GM12878 (cell line): ENCODE measurements at regions not wholly inside any gene's neighbourhood (a gene's known extent, or its start where the extent isn't known, plus 50 kb on each side); places are given as distances from the start of the nearest gene placed in this dataset.

Source experiments
- EP300 ChIP-seq, 2 experiments: fragments of 150-350 bp in 1 of 2; IDR thresholded peaks; 2 replicates each; pipeline ENCODE4 v1.6.1; 2011 to 2012; ENCODE audit warnings: low read depth in 2 of 2, low read length in 2 of 2, borderline replicate concordance in 1 of 2, improper control_type of control experiment in 1 of 2, inconsistent platforms in 1 of 2; ENCODE audit not compliant: control insufficient read depth in 1 of 2
- NR2C2 ChIP-seq: IDR thresholded peaks from 2 replicates; pipeline ENCODE4 v1.6.1; 2011; ENCODE audit warnings: borderline replicate concordance, low read depth; ENCODE audit not compliant: control insufficient read depth, insufficient read length
- POLR2A ChIP-seq: IDR thresholded peaks from 2 replicates; pipeline ENCODE4 v1.6.1; 2011; ENCODE audit warnings: low read depth, mild to moderate bottlenecking, low read length
- REST ChIP-seq: IDR thresholded peaks from 2 replicates; pipeline ENCODE4 v1.6.1; 2012; ENCODE audit warnings: mild to moderate bottlenecking, low read depth, low read length

- no peak for TF ChIP-seq NR2C2
- TF ChIP-seq EP300 (IDR thresholded peaks at IDR 0.05; ENCODE audit: borderline replicate concordance in 1 of 2, control insufficient read depth in 1 of 2, low read depth in 2 of 2, low read length in 2 of 2), result no peak
- TF ChIP-seq REST, result no peak
- TF ChIP-seq POLR2A, result no peak
Observed at GRCh38 chr13:99078017-99078771, 100.3 kb upstream of the DOCK9 start.
